H1 (cell line): ENCODE measurements at regions not wholly inside any gene's neighbourhood (a gene's known extent, or its start where the extent isn't known, plus 50 kb on each side); places are given as distances from the start of the nearest gene placed in this dataset.

ENCODE experiments used
- CTCF ChIA-PET: fragments of 300-600 bp; sonication (Branson Sonifier 250); formaldehyde crosslinking; loops from one replicate; lab custom pipeline; 2021; ENCODE audit not compliant: partially characterized antibody; lab: Charles Lee
- POLR2A ChIA-PET: fragments of 300-600 bp; sonication (Branson Sonifier 250); formaldehyde crosslinking; loops from one replicate; lab custom pipeline; 2021; ENCODE audit warnings: inconsistent platforms; ENCODE audit not compliant: partially characterized antibody; lab: Charles Lee
- DNase-seq, 2 experiments: peaks; one replicate each; pipeline versions ENCODE4 v3.0.0 to v3.0.0-alpha.2; 2010 to 2022; ENCODE audit warnings: low spot score in 2 of 2, low read depth in 1 of 2, mixed read lengths in 1 of 2
- FAIRE-seq: peaks from 2 replicates; lab custom pipeline; 2011; peaks lifted over from hg19 to GRCh38; lab: Jason Lieb, UNC
- H2AFZ ChIP-seq: 2 replicates; pipeline ENCODE4 v1.8.1; 2012; ENCODE audit warnings: low read length, inconsistent platforms
- H2AK5ac ChIP-seq: 2 replicates; pipeline ENCODE4 v1.6.1; 2013; ENCODE audit warnings: low read depth, low read length
- H2BK120ac ChIP-seq: replicated peaks from 2 replicates; pipeline ENCODE3; 2013; ENCODE audit warnings: low read depth, low read length, inconsistent platforms
- H2BK12ac ChIP-seq: 2 replicates; pipeline ENCODE4 v1.6.1; 2013; ENCODE audit warnings: low read depth, low read length
- H2BK15ac ChIP-seq: 2 replicates; pipeline ENCODE4 v1.6.1; 2013; ENCODE audit warnings: low read length
- H2BK20ac ChIP-seq: 2 replicates; pipeline ENCODE4 v1.6.1; 2013; ENCODE audit warnings: low read length
- H2BK5ac ChIP-seq: 2 replicates; pipeline ENCODE4 v1.6.1; 2013; ENCODE audit warnings: low read depth, low read length
- H3K14ac ChIP-seq: 2 replicates; pipeline ENCODE4 v1.6.1; 2013; ENCODE audit warnings: inconsistent platforms; ENCODE audit not compliant: insufficient read length
- H3K18ac ChIP-seq: 2 replicates; pipeline ENCODE4 v1.6.1; 2013; ENCODE audit warnings: low read length; ENCODE audit errors: extremely low read depth
- H3K23ac ChIP-seq: 2 replicates; pipeline ENCODE4 v1.6.1; 2013; ENCODE audit warnings: inconsistent platforms; ENCODE audit not compliant: insufficient read length
- H3K23me2 ChIP-seq: 2 replicates; pipeline ENCODE4 v1.6.1; 2013; ENCODE audit warnings: low read depth, low read length
- H3K27ac ChIP-seq: 2 replicates; pipeline ENCODE4 v1.6.1; 2011; ENCODE audit warnings: low read depth, low read length, inconsistent platforms
- H3K27me3 ChIP-seq, 4 experiments: replicated peaks in 1 of 4; 1 replicate in 1 of 4; 2 replicates in 3 of 4; pipeline versions ENCODE4 v1.6.1 to v1.8.1; 2011 to 2013; ENCODE audit warnings: low read length in 3 of 4, mild to moderate bottlenecking in 3 of 4, inconsistent platforms in 2 of 4, mixed read lengths in 2 of 4, moderate library complexity in 1 of 4; ENCODE audit not compliant: control insufficient read depth in 3 of 4, insufficient read depth in 3 of 4; ENCODE audit errors: extremely low read depth in 1 of 4
- H3K36me3 ChIP-seq, 4 experiments: 2 replicates each; pipeline versions ENCODE4 v1.6.1 to v1.8.1; 2011 to 2013; ENCODE audit warnings: mild to moderate bottlenecking in 4 of 4, low read length in 3 of 4, moderate library complexity in 2 of 4, control low read depth in 1 of 4, inconsistent platforms in 1 of 4; ENCODE audit not compliant: insufficient read depth in 4 of 4, control insufficient read depth in 2 of 4
- H3K4ac ChIP-seq: replicated peaks from 2 replicates; pipeline ENCODE3; 2013; ENCODE audit warnings: low read length, low read depth, mixed read lengths, inconsistent platforms; ENCODE audit not compliant: insufficient read length
- H3K4me1 ChIP-seq, 4 experiments: replicated peaks in 1 of 4; 1 replicate in 1 of 4; 2 replicates in 3 of 4; pipeline versions ENCODE4 v1.6.1 to v1.8.1; 2011 to 2013; ENCODE audit warnings: low read length in 3 of 4, inconsistent platforms in 2 of 4, mixed read lengths in 1 of 4; ENCODE audit not compliant: insufficient read depth in 4 of 4, control insufficient read depth in 3 of 4
- H3K4me2 ChIP-seq, 2 experiments: 2 replicates each; pipeline versions ENCODE4 v1.6.1 to v1.8.1; 2011 to 2013; ENCODE audit warnings: low read depth in 2 of 2, low read length in 2 of 2, control low read depth in 1 of 2, inconsistent platforms in 1 of 2, mild to moderate bottlenecking in 1 of 2; ENCODE audit not compliant: insufficient read depth in 1 of 2
- H3K4me3 ChIP-seq, 4 experiments: fragments of 200-600, 300-600 bp in 1 of 4; sonication (generic), shearing (Covaris generic), sonication (Bioruptor Twin) in 1 of 4; 2 replicates each; pipeline versions ENCODE4 v1.5.1 to v1.8.1; 2011 to 2016; ENCODE audit warnings: low read length in 4 of 4, low read depth in 3 of 4, control low read depth in 2 of 4, inconsistent platforms in 2 of 4, mild to moderate bottlenecking in 2 of 4, mixed read lengths in 1 of 4, moderate library complexity in 1 of 4; ENCODE audit not compliant: insufficient read depth in 2 of 4; ENCODE audit errors: extremely low read depth in 1 of 4
- H3K56ac ChIP-seq: replicated peaks from 2 replicates; pipeline ENCODE3; 2013; ENCODE audit warnings: low read depth, mild to moderate bottlenecking, mixed read lengths, low read length, inconsistent platforms; ENCODE audit not compliant: insufficient read length
- H3K79me1 ChIP-seq: 2 replicates; pipeline ENCODE4 v1.6.1; 2013; ENCODE audit warnings: low read depth, low read length, control low read depth
- H3K79me2 ChIP-seq, 2 experiments: 2 replicates each; pipeline versions ENCODE4 v1.6.1 to v1.8.1; 2012 to 2013; ENCODE audit warnings: low read length in 2 of 2, mild to moderate bottlenecking in 2 of 2, inconsistent platforms in 1 of 2; ENCODE audit not compliant: insufficient read depth in 2 of 2, control insufficient read depth in 1 of 2
- H3K9ac ChIP-seq, 4 experiments: replicated peaks in 1 of 4; 1 replicate in 1 of 4; 2 replicates in 3 of 4; pipeline versions ENCODE4 v1.6.1 to v1.8.1; 2011 to 2013; ENCODE audit warnings: low read depth in 3 of 4, low read length in 3 of 4, control low read depth in 2 of 4, mild to moderate bottlenecking in 2 of 4, moderate library complexity in 2 of 4, inconsistent platforms in 1 of 4; ENCODE audit errors: extremely low read depth in 1 of 4
- H3K9me3 ChIP-seq, 2 experiments: 2 replicates each; pipeline versions ENCODE4 v1.6.1 to v1.8.1; 2012 to 2013; ENCODE audit warnings: mild to moderate bottlenecking in 2 of 2, moderate library complexity in 2 of 2, control low read depth in 1 of 2, inconsistent platforms in 1 of 2, low read depth in 1 of 2, low read length in 1 of 2, mixed read lengths in 1 of 2; ENCODE audit not compliant: insufficient read depth in 2 of 2
- H4K20me1 ChIP-seq, 2 experiments: replicated peaks in 1 of 2; 2 replicates each; pipeline versions ENCODE3 to v1.8.1; 2011 to 2013; ENCODE audit warnings: inconsistent platforms in 2 of 2, low read length in 2 of 2, mild to moderate bottlenecking in 1 of 2; ENCODE audit not compliant: insufficient read depth in 2 of 2, control insufficient read depth in 1 of 2
- H4K5ac ChIP-seq: 2 replicates; pipeline ENCODE4 v1.6.1; 2013; ENCODE audit warnings: low read length, low read depth, mixed read lengths, inconsistent platforms; ENCODE audit not compliant: insufficient read length
- H4K8ac ChIP-seq: 2 replicates; pipeline ENCODE4 v1.8.0; 2013; ENCODE audit warnings: mild to moderate bottlenecking, moderate library complexity, low read length, inconsistent platforms; ENCODE audit not compliant: insufficient read depth; ENCODE audit errors: extremely low read depth
- H4K91ac ChIP-seq: replicated peaks from 2 replicates; pipeline ENCODE3; 2013; ENCODE audit warnings: low read length, mixed read lengths, inconsistent platforms; ENCODE audit not compliant: insufficient read length
- MAX ChIP-seq: IDR thresholded peaks from 2 replicates; pipeline ENCODE4 v1.6.1; 2012; ENCODE audit warnings: inconsistent platforms
- POU5F1 ChIP-seq: IDR thresholded peaks from 2 replicates; pipeline ENCODE4 v1.6.1; 2011; ENCODE audit warnings: low read depth, mild to moderate bottlenecking, low read length, moderate library complexity
- RFX5 ChIP-seq: IDR thresholded peaks from 2 replicates; pipeline ENCODE4 v1.6.1; 2011; ENCODE audit warnings: low read depth, low read length, improper control_type of control experiment, borderline replicate concordance
- RXRA ChIP-seq: IDR thresholded peaks from 2 replicates; pipeline ENCODE4 v1.6.1; 2011; ENCODE audit warnings: low read depth, mild to moderate bottlenecking, low read length, moderate library complexity; ENCODE audit not compliant: insufficient read depth
- SIN3A ChIP-seq, 2 experiments: IDR thresholded peaks in 1 of 2; conservative IDR thresholded peaks in 1 of 2; 2 replicates each; pipeline ENCODE4 v1.6.1; 2011 to 2012; ENCODE audit warnings: low read length in 2 of 2, improper control_type of control experiment in 1 of 2, low read depth in 1 of 2, mild to moderate bottlenecking in 1 of 2
- SIRT6 ChIP-seq: IDR thresholded peaks from one replicate; pipeline ENCODE4 v1.7.1; 2012; ENCODE audit warnings: low read length, inconsistent platforms
- TAF1 ChIP-seq: IDR thresholded peaks from 2 replicates; pipeline ENCODE4 v1.6.1; 2011; ENCODE audit warnings: mild to moderate bottlenecking, low read depth, low read length
- TCF12 ChIP-seq: IDR thresholded peaks from 2 replicates; pipeline ENCODE4 v1.6.1; 2011; ENCODE audit warnings: low read depth, mild to moderate bottlenecking, low read length
- TEAD4 ChIP-seq: IDR thresholded peaks from 2 replicates; pipeline ENCODE4 v1.6.1; 2012; ENCODE audit warnings: low read depth, low read length, inconsistent platforms, mixed read lengths
- WGBS, 2 experiments: shearing (Covaris generic) in 1 of 2; methylation state at CpG; one replicate each; pipeline versions ENCODE4 v1.1.6 to v1.1.7; 2013 to 2015; ENCODE audit warnings: low lambda C conversion rate in 2 of 2, mixed read lengths in 2 of 2, inconsistent platforms in 1 of 2, low coverage in 1 of 2, missing lambda C conversion rate in 1 of 2; ENCODE audit not compliant: insufficient replicate concordance in 2 of 2, insufficient coverage in 1 of 2, insufficient read length in 1 of 2; ENCODE audit errors: extremely low coverage in 1 of 2, missing lambda C conversion rate in 1 of 2; 5-methylcytosine and 5-hydroxymethylcytosine counted together
- TF ChIP-seq, protein P1 (sequence below): IDR thresholded peaks from 2 replicates; pipeline ENCODE4 v1.6.1; 2012; ENCODE audit warnings: inconsistent platforms
- TF ChIP-seq, protein P2 (sequence below): IDR thresholded peaks from 2 replicates; pipeline ENCODE4 v1.6.1; 2011; ENCODE audit warnings: low read depth, mild to moderate bottlenecking, low read length; ENCODE audit not compliant: insufficient read depth

DNA sequence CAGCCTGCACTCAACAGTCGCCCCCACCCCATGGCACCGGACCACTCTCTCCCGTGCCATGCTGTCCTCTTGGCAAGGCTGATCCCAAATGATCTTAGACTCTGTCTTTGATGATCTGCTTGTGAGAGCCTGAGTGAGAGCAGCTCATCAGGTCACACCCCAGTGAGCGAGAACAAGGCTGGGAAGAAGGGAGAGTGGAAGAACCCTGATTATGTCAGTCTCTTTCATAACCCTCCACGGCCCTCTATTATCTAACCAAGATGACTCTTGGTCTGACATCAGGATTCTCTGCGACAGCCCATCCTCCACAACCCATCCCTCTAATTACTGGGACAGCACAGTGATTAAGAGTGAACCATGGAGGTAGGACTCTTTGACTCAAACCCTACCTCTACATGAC is 53.1 kb upstream of the C7orf33 start:
- no peak overlapping the region for H2AFZ ChIP-seq
- no peak for DNase-seq
- POLR2A ChIA-PET = no interaction called here

More for the DNA sequence above, 53.1 kb upstream of the C7orf33 start:
- H3K4me2 ChIP-seq = no peak overlapping the region
- H3K4me1 ChIP-seq = no peaks in the 10 kb centered on the region
- H3K79me2 ChIP-seq = no peaks in the 10 kb centered on the region
- FAIRE-seq = no peak
- H2BK12ac ChIP-seq = no peak overlapping the region
- H2BK20ac ChIP-seq = no peak overlapping the region
- no peaks in the 10 kb centered on the region for H3K27me3 ChIP-seq
- no peak overlapping the region for H2BK15ac ChIP-seq
- no peak overlapping the region for H3K4me3 ChIP-seq
- H3K23me2 ChIP-seq = no peaks in the 10 kb centered on the region; the same call in 1 of the 2 replicates
- H4K20me1 ChIP-seq = no peaks in the 10 kb centered on the region
- H3K4ac ChIP-seq = no peak overlapping the region
- CTCF ChIA-PET = interaction anchor here (0.8 to 1.0 kb wide), 2 partner anchors 319 to 429 kb away, joined by 3 read pairs; no protein-coding TSS in a partner anchor
- 79% methylated on average over 6 of the region's 6 CpGs; no CpG with 5 or more reads in 1 of the 2 experiments for WGBS, 2 experiments
- no peak overlapping the region for H2AK5ac ChIP-seq
- no peaks in the 10 kb centered on the region for H3K36me3 ChIP-seq
- no peak overlapping the region for H2BK5ac ChIP-seq
- H4K8ac ChIP-seq = no peak overlapping the region; the same call in 1 of the 2 replicates
- H3K56ac ChIP-seq = no peak overlapping the region
- TF ChIP-seq SIN3A (conservative IDR thresholded peaks at IDR 0.05 in 1 of 2, IDR thresholded peaks at IDR 0.05 in 1 of 2; ENCODE audit: low read depth in 1 of 2, low read length in 2 of 2) = no peak
- no peak for TF ChIP-seq TEAD4
- TF ChIP-seq TCF12 = no peak
- TF ChIP-seq POU5F1 = no peak
- no peak for TF ChIP-seq MAX
- no peak for TF ChIP-seq RXRA
- TF ChIP-seq RFX5 = no peak
- TF ChIP-seq, protein P1, sequence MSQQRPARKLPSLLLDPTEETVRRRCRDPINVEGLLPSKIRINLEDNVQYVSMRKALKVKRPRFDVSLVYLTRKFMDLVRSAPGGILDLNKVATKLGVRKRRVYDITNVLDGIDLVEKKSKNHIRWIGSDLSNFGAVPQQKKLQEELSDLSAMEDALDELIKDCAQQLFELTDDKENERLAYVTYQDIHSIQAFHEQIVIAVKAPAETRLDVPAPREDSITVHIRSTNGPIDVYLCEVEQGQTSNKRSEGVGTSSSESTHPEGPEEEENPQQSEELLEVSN = no peak
- no peak for TF ChIP-seq TAF1
- no peak for TF ChIP-seq SIRT6
- TF ChIP-seq, protein P2, sequence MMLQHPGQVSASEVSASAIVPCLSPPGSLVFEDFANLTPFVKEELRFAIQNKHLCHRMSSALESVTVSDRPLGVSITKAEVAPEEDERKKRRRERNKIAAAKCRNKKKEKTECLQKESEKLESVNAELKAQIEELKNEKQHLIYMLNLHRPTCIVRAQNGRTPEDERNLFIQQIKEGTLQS = no peak
- TF ChIP-seq, all 59 proteins: peak for 0
- H3K9ac ChIP-seq = no peak overlapping the region
- H4K5ac ChIP-seq = no peak overlapping the region
- H4K91ac ChIP-seq = no peak overlapping the region
- H3K79me1 ChIP-seq = no peaks in the 10 kb centered on the region
- no peak overlapping the region for H3K23ac ChIP-seq
- no peak overlapping the region for H2BK120ac ChIP-seq
- no peaks in the 10 kb centered on the region for H3K9me3 ChIP-seq
- no peak overlapping the region for H3K14ac ChIP-seq
- H3K18ac ChIP-seq = no peak overlapping the region
- H3K27ac ChIP-seq = no peak overlapping the region
